A549 (cell line): ENCODE measurements at regions not wholly inside any gene's neighbourhood (a gene's known extent, or its start where the extent isn't known, plus 50 kb on each side); places are given as distances from the start of the nearest gene placed in this dataset.

Source experiments
- ATAC-seq, 2 experiments: fragments of 200-7000 bp in 1 of 2; fragments of >200 bp in 1 of 2; cut with Nextera tagmentation in 1 of 2; cut with Tn5 transposase in 1 of 2; 3 replicates each; pipeline versions ENCODE4 v1.8.0 to v1.9.1; 2018 to 2020; ENCODE audit warnings: mild to moderate bottlenecking in 1 of 2, moderate library complexity in 1 of 2
- CTCF ChIA-PET: fragments of 300-600 bp; sonication (Branson Sonifier 250); formaldehyde crosslinking; extraction: SDS; loops from one replicate; lab custom pipeline; 2021; ENCODE audit warnings: antibody characterized with exemption, inconsistent platforms; lab: Yijun Ruan, JAX
- POLR2A ChIA-PET: fragments of 350-600 bp; formaldehyde crosslinking; extraction: SDS; loops from one replicate; lab custom pipeline; 2021; ENCODE audit warnings: antibody characterized with exemption, inconsistent platforms; lab: Yijun Ruan, JAX
- DNase-seq, 2 experiments: peaks; one replicate each; pipeline versions ENCODE4 v3.0.0 to v3.0.0-alpha.2; 2011 to 2016; ENCODE audit warnings: low read depth in 1 of 2, low spot score in 1 of 2
- FAIRE-seq: peaks from 2 replicates; lab custom pipeline; 2011; peaks lifted over from hg19 to GRCh38; lab: Jason Lieb, UNC
- H3K27ac ChIP-seq, 2 experiments: fragments of >200 bp; sonication (Bioruptor Twin); formaldehyde crosslinking; 3 replicates each; pipeline ENCODE4 v1.5.1; 2016 to 2017
- H3K4me1 ChIP-seq: fragments of >200 bp; sonication (Bioruptor Twin); formaldehyde crosslinking; 3 replicates; pipeline ENCODE4 v1.6.1; 2016
- H3K4me2 ChIP-seq: fragments of >200 bp; sonication (Bioruptor Twin); formaldehyde crosslinking; 3 replicates; pipeline ENCODE4 v1.6.1; 2016
- H3K4me3 ChIP-seq: fragments of >200 bp; sonication (Bioruptor Twin); formaldehyde crosslinking; 3 replicates; pipeline ENCODE4 v1.5.1; 2016
- H3K9me3 ChIP-seq: fragments of >200 bp; sonication (Bioruptor Twin); formaldehyde crosslinking; 3 replicates; pipeline ENCODE4 v1.6.1; 2016
- CHD4 ChIP-seq: fragments of 200-600 bp; sonication (generic); IDR thresholded peaks from 2 replicates; pipeline ENCODE4 v1.6.1; 2016; ENCODE audit warnings: antibody characterized with exemption, mild to moderate bottlenecking, borderline replicate concordance
- EHMT2 ChIP-seq: fragments of 200-600 bp; sonication (generic); IDR thresholded peaks from 2 replicates; pipeline ENCODE4 v1.6.1; 2016; ENCODE audit warnings: antibody characterized with exemption, low read depth, mild to moderate bottlenecking, moderate library complexity
- EP300 ChIP-seq, 2 experiments: fragments of >200 bp; sonication (Bioruptor Twin); formaldehyde crosslinking; IDR thresholded peaks; 2 replicates in 1 of 2; 3 replicates in 1 of 2; pipeline ENCODE4 v1.6.1; 2016 to 2017
- GATA3 ChIP-seq: IDR thresholded peaks from 2 replicates; pipeline ENCODE4 v1.6.1; 2012; ENCODE audit warnings: borderline replicate concordance
- HOXB13 ChIP-seq: fragments of 250-450 bp; sonication (Bioruptor Pico); IDR thresholded peaks from 2 replicates; pipeline ENCODE4 v1.5.0; 2020; ENCODE audit warnings: low read depth, mild to moderate bottlenecking, moderate library complexity
- HOXB5 ChIP-seq: fragments of 250-450 bp; sonication (Bioruptor Pico); IDR thresholded peaks from 2 replicates; pipeline ENCODE4 v1.5.0; 2020; ENCODE audit warnings: mild to moderate bottlenecking, moderate library complexity
- JUN ChIP-seq, 2 experiments: fragments of >200 bp; sonication (Bioruptor Twin); formaldehyde crosslinking; IDR thresholded peaks; 2 replicates in 1 of 2; 3 replicates in 1 of 2; pipeline ENCODE4 v1.6.1; 2016 to 2017
- KDM5A ChIP-seq: fragments of 200-600 bp; sonication (generic); IDR thresholded peaks from 2 replicates; pipeline ENCODE4 v1.6.1; 2016; ENCODE audit warnings: antibody characterized with exemption, mild to moderate bottlenecking
- NFE2L2 ChIP-seq: fragments of 150-350 bp; conservative IDR thresholded peaks from 2 replicates; pipeline ENCODE4 v1.6.1; 2014; ENCODE audit warnings: low read length
- NPAS2 ChIP-seq: fragments of 250-450 bp; sonication (Bioruptor Pico); IDR thresholded peaks from 2 replicates; pipeline ENCODE4 v1.8.0; 2022; ENCODE audit warnings: mild to moderate bottlenecking, moderate library complexity, borderline replicate concordance
- PHF8 ChIP-seq: fragments of 200-600 bp; sonication (generic); IDR thresholded peaks from 2 replicates; pipeline ENCODE4 v1.6.1; 2016; ENCODE audit warnings: low read depth, mild to moderate bottlenecking, antibody characterized with exemption, moderate library complexity, borderline replicate concordance
- POLR2AphosphoS2 ChIP-seq: conservative IDR thresholded peaks from 2 replicates; pipeline ENCODE4 v1.6.1; 2012; ENCODE audit warnings: low read length, improper control_type of control experiment, inconsistent platforms
- TFCP2L1 ChIP-seq: fragments of 250-450 bp; sonication (Bioruptor Pico); IDR thresholded peaks from 2 replicates; pipeline ENCODE4 v1.5.0; 2021; ENCODE audit warnings: mild to moderate bottlenecking
- WGBS: methylation state at CpG from one replicate; pipeline ENCODE4 v1.1.6; 2017; ENCODE audit errors: missing lambda C conversion rate; 5-methylcytosine and 5-hydroxymethylcytosine counted together
- TF ChIP-seq, protein P1 (sequence below): fragments of >200 bp; sonication (Bioruptor Twin); formaldehyde crosslinking; IDR thresholded peaks from 3 replicates; pipeline ENCODE4 v1.6.1; 2016
- TF ChIP-seq, protein P2 (sequence below): fragments of 250-450 bp; sonication (Bioruptor Pico); IDR thresholded peaks from 2 replicates; pipeline ENCODE4 v1.5.0; 2020; ENCODE audit warnings: low read depth, mild to moderate bottlenecking, moderate library complexity
- TF ChIP-seq, protein P3 (sequence below): fragments of >200 bp; sonication (Bioruptor Twin); formaldehyde crosslinking; IDR thresholded peaks from 2 replicates; pipeline ENCODE4 v1.6.1; 2016
- TF ChIP-seq, protein P4 (sequence below): IDR thresholded peaks from 2 replicates; pipeline ENCODE4 v1.6.1; 2012

DNA sequence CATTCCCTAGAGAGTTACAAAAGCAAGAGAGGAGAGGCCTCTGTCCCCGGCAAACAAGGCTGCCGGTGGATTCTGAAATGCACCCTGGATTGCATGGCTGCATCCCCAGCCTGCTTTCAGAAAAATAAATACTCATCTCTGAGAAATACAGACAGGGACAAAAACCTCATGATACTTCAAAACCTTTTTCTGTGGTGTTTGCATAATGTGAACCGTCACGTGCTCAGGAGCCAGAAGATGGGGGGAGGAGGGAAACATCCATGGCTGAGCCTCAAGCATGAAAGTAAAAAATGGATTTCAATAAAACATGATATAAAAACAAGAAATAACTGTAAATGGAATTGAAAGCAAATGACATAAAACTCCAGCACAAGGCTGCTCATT is 198.5 kb upstream of the NCAM1 start (continued):
- TF ChIP-seq, protein P1, sequence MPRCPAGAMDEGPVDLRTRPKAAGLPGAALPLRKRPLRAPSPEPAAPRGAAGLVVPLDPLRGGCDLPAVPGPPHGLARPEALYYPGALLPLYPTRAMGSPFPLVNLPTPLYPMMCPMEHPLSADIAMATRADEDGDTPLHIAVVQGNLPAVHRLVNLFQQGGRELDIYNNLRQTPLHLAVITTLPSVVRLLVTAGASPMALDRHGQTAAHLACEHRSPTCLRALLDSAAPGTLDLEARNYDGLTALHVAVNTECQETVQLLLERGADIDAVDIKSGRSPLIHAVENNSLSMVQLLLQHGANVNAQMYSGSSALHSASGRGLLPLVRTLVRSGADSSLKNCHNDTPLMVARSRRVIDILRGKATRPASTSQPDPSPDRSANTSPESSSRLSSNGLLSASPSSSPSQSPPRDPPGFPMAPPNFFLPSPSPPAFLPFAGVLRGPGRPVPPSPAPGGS: no peak
- TF ChIP-seq EP300 (IDR thresholded peaks at IDR 0.05) (no peak), CHD4 (no peak), JUN (IDR thresholded peaks at IDR 0.05) (no peak), POLR2AphosphoS2 (no peak)
- TF ChIP-seq, protein P2, sequence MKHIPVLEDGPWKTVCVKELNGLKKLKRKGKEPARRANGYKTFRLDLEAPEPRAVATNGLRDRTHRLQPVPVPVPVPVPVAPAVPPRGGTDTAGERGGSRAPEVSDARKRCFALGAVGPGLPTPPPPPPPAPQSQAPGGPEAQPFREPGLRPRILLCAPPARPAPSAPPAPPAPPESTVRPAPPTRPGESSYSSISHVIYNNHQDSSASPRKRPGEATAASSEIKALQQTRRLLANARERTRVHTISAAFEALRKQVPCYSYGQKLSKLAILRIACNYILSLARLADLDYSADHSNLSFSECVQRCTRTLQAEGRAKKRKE: no peak
- TF ChIP-seq, protein P3, sequence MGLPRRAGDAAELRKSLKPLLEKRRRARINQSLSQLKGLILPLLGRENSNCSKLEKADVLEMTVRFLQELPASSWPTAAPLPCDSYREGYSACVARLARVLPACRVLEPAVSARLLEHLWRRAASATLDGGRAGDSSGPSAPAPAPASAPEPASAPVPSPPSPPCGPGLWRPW: no peak

DNA sequence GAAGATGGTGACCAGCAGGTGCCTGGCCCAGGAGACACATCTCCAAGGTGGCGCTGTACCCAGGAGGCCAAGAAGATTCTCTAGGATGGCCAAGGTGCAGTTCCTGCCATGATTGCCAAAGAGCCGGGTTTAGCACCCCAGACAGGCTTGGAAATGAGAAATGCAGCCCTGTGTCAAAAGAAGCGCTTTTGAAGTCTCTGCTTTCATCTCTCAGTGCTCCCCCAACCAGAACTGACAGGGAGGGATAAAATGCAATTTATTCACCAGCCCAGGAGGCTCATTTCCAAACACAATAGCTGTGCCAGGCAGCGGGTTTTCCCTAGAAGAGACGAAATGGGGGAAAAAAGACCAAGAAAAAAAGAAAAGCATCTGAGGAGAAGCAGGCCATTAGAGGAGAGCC is 195.9 kb upstream of the NCAM1 start:
- no peak for DNase-seq
- no peak overlapping the region for H3K4me3 ChIP-seq
- no peak for ATAC-seq
- no peaks in the 10 kb centered on the region for H3K9me3 ChIP-seq
- 11% methylated on average over 4 of the region's 5 CpGs for WGBS
- H3K4me1 ChIP-seq: no peaks in the 10 kb centered on the region
- no peak for TF ChIP-seq KDM5A
- TF ChIP-seq, all 56 proteins: peak for 0
- FAIRE-seq: no peak
- POLR2A ChIA-PET: no interaction called here
- CTCF ChIA-PET: no interaction called here
- no peak overlapping the region for H3K27ac ChIP-seq
- H3K4me2 ChIP-seq: no peak overlapping the region

DNA sequence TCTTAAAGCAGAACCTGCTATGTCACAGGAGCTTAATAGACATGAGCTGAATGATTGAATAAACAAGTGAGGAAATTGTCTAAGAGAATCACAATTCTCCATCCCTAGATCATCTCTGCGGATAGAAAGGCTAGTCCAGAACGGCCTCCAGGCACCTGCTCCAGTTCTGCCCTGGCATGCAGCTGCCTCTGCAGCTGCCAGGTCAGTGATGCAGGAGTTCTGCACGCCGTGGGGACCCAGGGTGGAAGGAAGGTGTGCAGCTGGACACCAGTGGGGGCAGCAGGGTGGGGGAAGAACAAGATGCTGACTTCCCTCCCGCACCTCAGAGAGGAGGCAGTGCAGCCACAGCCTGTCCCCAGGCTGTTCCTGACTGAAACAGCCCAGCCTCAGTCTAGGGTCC is 192.1 kb upstream of the NCAM1 start:
- POLR2A ChIA-PET: no interaction called here
- no peak overlapping the region for H3K4me3 ChIP-seq
- H3K4me2 ChIP-seq: no peak overlapping the region
- TF ChIP-seq NFE2L2 (no peak), TFCP2L1 (CRISPR knock-in tag) (no peak), EHMT2 (no peak), HOXB5 (CRISPR knock-in tag) (no peak), PHF8 (no peak), GATA3 (no peak)
- TF ChIP-seq, protein P4, sequence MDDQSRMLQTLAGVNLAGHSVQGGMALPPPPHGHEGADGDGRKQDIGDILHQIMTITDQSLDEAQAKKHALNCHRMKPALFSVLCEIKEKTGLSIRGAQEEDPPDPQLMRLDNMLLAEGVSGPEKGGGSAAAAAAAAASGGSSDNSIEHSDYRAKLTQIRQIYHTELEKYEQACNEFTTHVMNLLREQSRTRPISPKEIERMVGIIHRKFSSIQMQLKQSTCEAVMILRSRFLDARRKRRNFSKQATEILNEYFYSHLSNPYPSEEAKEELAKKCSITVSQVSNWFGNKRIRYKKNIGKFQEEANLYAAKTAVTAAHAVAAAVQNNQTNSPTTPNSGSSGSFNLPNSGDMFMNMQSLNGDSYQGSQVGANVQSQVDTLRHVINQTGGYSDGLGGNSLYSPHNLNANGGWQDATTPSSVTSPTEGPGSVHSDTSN: no peak
- no peak overlapping the region for H3K27ac ChIP-seq
- H3K4me1 ChIP-seq: no peaks in the 10 kb centered on the region
- 33% methylated on average over 2 of the region's 5 CpGs for WGBS
- CTCF ChIA-PET: no interaction called here
- FAIRE-seq (no peak), ATAC-seq (no peak), DNase-seq (no peak)
- H3K9me3 ChIP-seq: no peaks in the 10 kb centered on the region

DNA sequence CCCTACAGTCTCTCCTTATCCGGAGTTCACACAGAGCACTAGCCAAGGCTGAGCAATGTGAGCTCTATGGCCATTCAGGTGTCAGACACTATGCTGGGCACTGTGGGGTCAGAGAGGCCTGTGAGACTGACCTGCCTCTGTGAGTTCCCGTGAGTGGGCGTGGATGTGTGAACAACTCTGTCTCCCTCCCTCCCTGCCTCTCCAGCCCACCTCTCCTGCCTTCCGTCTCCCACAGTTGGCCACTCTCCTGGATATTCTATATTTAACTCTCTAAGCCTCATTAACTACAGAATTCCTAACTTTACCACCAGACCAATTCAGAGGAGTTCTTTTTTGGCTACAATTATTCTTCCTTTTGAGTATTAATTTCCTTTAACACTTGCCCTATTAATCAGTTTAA is 191.6 kb upstream of the NCAM1 start:
- FAIRE-seq (no peak), DNase-seq (no peak), ATAC-seq (no peak)
- Histone ChIP-seq H3K4me1 (no peaks in the 10 kb centered on the region), H3K27ac (no peak overlapping the region), H3K9me3 (no peaks in the 10 kb centered on the region), H3K4me3 (no peak overlapping the region), H3K4me2 (no peak overlapping the region)
- POLR2A ChIA-PET: no interaction called here
- WGBS: 13% methylated on average over 4 of the region's 4 CpGs
- TF ChIP-seq HOXB13 (CRISPR knock-in tag) (no peak), NPAS2 (no peak)
- CTCF ChIA-PET: interaction anchor here (0.5 kb wide), 1 partner anchor 404 kb away, joined by 3 read pairs; no protein-coding TSS in a partner anchor
